Neural cell (in vitro differentiated cells): ENCODE measurements at regions not wholly inside any gene's neighbourhood (a gene's known extent, or its start where the extent isn't known, plus 50 kb on each side); places are given as distances from the start of the nearest gene placed in this dataset.

Experiments
- H2AFZ ChIP-seq: fragments of 200-600, 300-800 bp; sonication (generic), shearing (Covaris generic); 2 replicates; pipeline ENCODE4 v1.6.0; 2014; ENCODE audit warnings: low read depth, mild to moderate bottlenecking, antibody characterized with exemption, low read length, moderate library complexity
- H3F3A ChIP-seq: fragments of 200-600 bp; shearing (Covaris generic); 2 replicates; pipeline ENCODE4 v1.6.1; 2016; ENCODE audit warnings: mild to moderate bottlenecking, moderate library complexity, mixed read lengths, antibody characterized with exemption, low read length; ENCODE audit not compliant: insufficient read depth, poor library complexity, severe bottlenecking
- H3K27ac ChIP-seq: fragments of 200-600, 300-800 bp; sonication (generic), shearing (Covaris generic); 2 replicates; pipeline ENCODE4 v1.5.1; 2014; ENCODE audit warnings: mild to moderate bottlenecking, low read length, moderate library complexity
- H3K27me3 ChIP-seq: fragments of 300-800, 200-600 bp; sonication (generic), shearing (Covaris generic); 2 replicates; pipeline ENCODE4 v1.6.0; 2014; ENCODE audit warnings: mild to moderate bottlenecking, low read depth, low read length, moderate library complexity; ENCODE audit not compliant: insufficient read depth
- H3K36me3 ChIP-seq: fragments of 300-800, 200-600 bp; sonication (generic), shearing (Covaris generic); 2 replicates; pipeline ENCODE4 v1.5.1; 2014; ENCODE audit warnings: mild to moderate bottlenecking, antibody characterized with exemption, low read length, moderate library complexity; ENCODE audit not compliant: insufficient read depth
- H3K4me2 ChIP-seq: fragments of 300-800, 200-600 bp; sonication (generic), shearing (Covaris generic); 2 replicates; pipeline ENCODE4 v1.6.0; 2014; ENCODE audit warnings: mild to moderate bottlenecking, low read length
- H3K4me3 ChIP-seq: fragments of 300-800, 200-600 bp; sonication (generic), shearing (Covaris generic); 2 replicates; pipeline ENCODE4 v1.5.1; 2014; ENCODE audit warnings: mild to moderate bottlenecking, low read length, moderate library complexity
- H3K79me2 ChIP-seq: fragments of 200-600 bp; shearing (Covaris generic); replicated peaks from 2 replicates; pipeline ENCODE4 v1.6.0; 2014; ENCODE audit warnings: mild to moderate bottlenecking, low read length, moderate library complexity; ENCODE audit not compliant: insufficient read depth
- H3K9ac ChIP-seq: fragments of 300-800, 200-600 bp; sonication (generic), shearing (Covaris generic); 2 replicates; pipeline ENCODE4 v1.6.1; 2016; ENCODE audit warnings: mild to moderate bottlenecking, low read length, mixed read lengths
- H3K9me2 ChIP-seq: fragments of 200-600 bp; shearing (Covaris generic); 2 replicates; pipeline ENCODE4 v1.6.1; 2016; ENCODE audit warnings: mild to moderate bottlenecking, low read length, mixed read lengths; ENCODE audit not compliant: insufficient read depth
- H3K9me3 ChIP-seq: fragments of 200-600, 300-800 bp; sonication (generic), shearing (Covaris generic); 2 replicates; pipeline ENCODE4 v1.6.1; 2016; ENCODE audit warnings: mild to moderate bottlenecking, mixed run types, low read length, moderate library complexity, mixed read lengths
- H4K20me1 ChIP-seq: fragments of 200-600 bp; shearing (Covaris generic); 2 replicates; pipeline ENCODE4 v1.6.1; 2016; ENCODE audit warnings: mild to moderate bottlenecking, mixed run types; ENCODE audit not compliant: insufficient read depth
- EP300 ChIP-seq: fragments of 450-650 bp; conservative IDR thresholded peaks from 2 replicates; pipeline ENCODE4 v1.6.1; 2014; ENCODE audit warnings: antibody characterized with exemption, mild to moderate bottlenecking, moderate library complexity; ENCODE audit not compliant: poor library complexity, severe bottlenecking
- EZH2 ChIP-seq: fragments of 200-600, 300-800 bp; shearing (Covaris generic), sonication (generic); IDR thresholded peaks from 2 replicates; pipeline ENCODE4 v1.6.1; 2014; ENCODE audit warnings: antibody characterized with exemption, low read length, borderline replicate concordance, mild to moderate bottlenecking; ENCODE audit not compliant: insufficient read depth, poor library complexity, severe bottlenecking
- MXI1 ChIP-seq: fragments of 450-650 bp; conservative IDR thresholded peaks from 2 replicates; pipeline ENCODE4 v1.6.1; 2014; ENCODE audit warnings: antibody characterized with exemption, mild to moderate bottlenecking; ENCODE audit not compliant: poor library complexity, severe bottlenecking
- POLR2AphosphoS5 ChIP-seq: IDR thresholded peaks from 2 replicates; pipeline ENCODE4 v1.6.1; 2012
- RAD21 ChIP-seq: fragments of 450-650 bp; conservative IDR thresholded peaks from 2 replicates; pipeline ENCODE4 v1.6.1; 2014; ENCODE audit warnings: antibody characterized with exemption, mild to moderate bottlenecking, moderate library complexity
- SMC3 ChIP-seq: fragments of 450-650 bp; conservative IDR thresholded peaks from 2 replicates; pipeline ENCODE4 v1.6.1; 2014; ENCODE audit warnings: antibody characterized with exemption, mild to moderate bottlenecking, moderate library complexity; ENCODE audit not compliant: poor library complexity
- TAF1 ChIP-seq: IDR thresholded peaks from 2 replicates; pipeline ENCODE4 v1.6.1; 2012; ENCODE audit warnings: low read depth
- TF ChIP-seq, protein P1 (sequence below): fragments of 450-650 bp; IDR thresholded peaks from 2 replicates; pipeline ENCODE4 v1.5.1; 2014; ENCODE audit warnings: antibody characterized with exemption, mild to moderate bottlenecking, moderate library complexity; ENCODE audit not compliant: poor library complexity, severe bottlenecking
- TF ChIP-seq, protein P2 (sequence below): IDR thresholded peaks from 2 replicates; pipeline ENCODE4 v1.6.1; 2012; ENCODE audit warnings: borderline replicate concordance

DNA sequence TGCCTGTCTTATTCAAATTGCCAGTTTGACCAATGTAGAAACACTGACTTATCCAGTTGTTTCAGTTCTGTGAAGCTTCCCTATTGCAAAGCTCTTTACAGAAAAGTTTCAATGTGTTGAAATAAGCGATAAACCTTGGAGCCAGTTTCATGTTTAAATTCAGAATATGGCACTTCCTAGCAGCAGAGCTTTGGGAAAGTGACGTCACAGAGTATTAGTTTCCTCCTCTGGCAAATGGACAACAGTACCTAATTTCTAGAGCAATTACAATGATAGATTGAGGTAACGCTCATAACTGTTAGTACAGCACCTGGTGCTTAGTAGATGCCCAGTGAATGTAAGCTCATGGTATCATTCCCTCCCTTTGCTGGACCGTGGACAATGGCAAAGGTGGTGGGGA, 527.5 kb upstream of the DAB1 start:
- Histone ChIP-seq H3K9me3 (no peaks in the 10 kb centered on the region), H3K4me3 (no peak overlapping the region), H3K9me2 (no peaks in the 10 kb centered on the region), H3K4me2 (no peak overlapping the region), H3K27me3 (no peaks in the 10 kb centered on the region), H3K9ac (no peak overlapping the region), H3F3A (no peaks in the 10 kb centered on the region), H3K79me2 (no peaks in the 10 kb centered on the region), H4K20me1 (no peaks in the 10 kb centered on the region), H2AFZ (no peak overlapping the region), H3K36me3 (no peaks in the 10 kb centered on the region), H3K27ac (no peak overlapping the region)
- TF ChIP-seq MXI1 (no peak), TAF1 (no peak), SMC3 (no peak), EZH2 (no peak)
- TF ChIP-seq, protein P1, sequence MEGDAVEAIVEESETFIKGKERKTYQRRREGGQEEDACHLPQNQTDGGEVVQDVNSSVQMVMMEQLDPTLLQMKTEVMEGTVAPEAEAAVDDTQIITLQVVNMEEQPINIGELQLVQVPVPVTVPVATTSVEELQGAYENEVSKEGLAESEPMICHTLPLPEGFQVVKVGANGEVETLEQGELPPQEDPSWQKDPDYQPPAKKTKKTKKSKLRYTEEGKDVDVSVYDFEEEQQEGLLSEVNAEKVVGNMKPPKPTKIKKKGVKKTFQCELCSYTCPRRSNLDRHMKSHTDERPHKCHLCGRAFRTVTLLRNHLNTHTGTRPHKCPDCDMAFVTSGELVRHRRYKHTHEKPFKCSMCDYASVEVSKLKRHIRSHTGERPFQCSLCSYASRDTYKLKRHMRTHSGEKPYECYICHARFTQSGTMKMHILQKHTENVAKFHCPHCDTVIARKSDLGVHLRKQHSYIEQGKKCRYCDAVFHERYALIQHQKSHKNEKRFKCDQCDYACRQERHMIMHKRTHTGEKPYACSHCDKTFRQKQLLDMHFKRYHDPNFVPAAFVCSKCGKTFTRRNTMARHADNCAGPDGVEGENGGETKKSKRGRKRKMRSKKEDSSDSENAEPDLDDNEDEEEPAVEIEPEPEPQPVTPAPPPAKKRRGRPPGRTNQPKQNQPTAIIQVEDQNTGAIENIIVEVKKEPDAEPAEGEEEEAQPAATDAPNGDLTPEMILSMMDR: no peak
- TF ChIP-seq, protein P2, sequence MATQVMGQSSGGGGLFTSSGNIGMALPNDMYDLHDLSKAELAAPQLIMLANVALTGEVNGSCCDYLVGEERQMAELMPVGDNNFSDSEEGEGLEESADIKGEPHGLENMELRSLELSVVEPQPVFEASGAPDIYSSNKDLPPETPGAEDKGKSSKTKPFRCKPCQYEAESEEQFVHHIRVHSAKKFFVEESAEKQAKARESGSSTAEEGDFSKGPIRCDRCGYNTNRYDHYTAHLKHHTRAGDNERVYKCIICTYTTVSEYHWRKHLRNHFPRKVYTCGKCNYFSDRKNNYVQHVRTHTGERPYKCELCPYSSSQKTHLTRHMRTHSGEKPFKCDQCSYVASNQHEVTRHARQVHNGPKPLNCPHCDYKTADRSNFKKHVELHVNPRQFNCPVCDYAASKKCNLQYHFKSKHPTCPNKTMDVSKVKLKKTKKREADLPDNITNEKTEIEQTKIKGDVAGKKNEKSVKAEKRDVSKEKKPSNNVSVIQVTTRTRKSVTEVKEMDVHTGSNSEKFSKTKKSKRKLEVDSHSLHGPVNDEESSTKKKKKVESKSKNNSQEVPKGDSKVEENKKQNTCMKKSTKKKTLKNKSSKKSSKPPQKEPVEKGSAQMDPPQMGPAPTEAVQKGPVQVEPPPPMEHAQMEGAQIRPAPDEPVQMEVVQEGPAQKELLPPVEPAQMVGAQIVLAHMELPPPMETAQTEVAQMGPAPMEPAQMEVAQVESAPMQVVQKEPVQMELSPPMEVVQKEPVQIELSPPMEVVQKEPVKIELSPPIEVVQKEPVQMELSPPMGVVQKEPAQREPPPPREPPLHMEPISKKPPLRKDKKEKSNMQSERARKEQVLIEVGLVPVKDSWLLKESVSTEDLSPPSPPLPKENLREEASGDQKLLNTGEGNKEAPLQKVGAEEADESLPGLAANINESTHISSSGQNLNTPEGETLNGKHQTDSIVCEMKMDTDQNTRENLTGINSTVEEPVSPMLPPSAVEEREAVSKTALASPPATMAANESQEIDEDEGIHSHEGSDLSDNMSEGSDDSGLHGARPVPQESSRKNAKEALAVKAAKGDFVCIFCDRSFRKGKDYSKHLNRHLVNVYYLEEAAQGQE: no peak

DNA sequence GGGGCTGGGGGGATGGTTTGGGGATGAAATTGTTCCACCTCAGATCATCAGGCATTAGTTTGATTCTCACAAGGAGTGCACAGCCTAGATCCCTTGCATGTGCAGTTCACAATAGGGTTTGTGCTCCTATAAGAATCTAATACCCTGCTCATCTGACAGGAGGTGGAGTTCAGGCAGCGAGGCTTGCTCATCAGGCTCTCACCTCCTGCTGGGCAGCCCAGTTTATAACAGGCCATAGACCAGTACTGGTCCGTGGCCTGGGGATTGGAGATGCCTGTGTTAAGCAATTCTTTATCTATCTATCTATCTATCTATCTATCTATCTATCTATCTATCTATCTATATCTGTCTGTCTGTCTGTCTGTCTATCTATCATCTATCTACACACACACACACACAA, 525.3 kb upstream of the DAB1 start:
- Histone ChIP-seq H3K4me3 (no peak overlapping the region), H3K79me2 (no peaks in the 10 kb centered on the region), H3K4me2 (no peak overlapping the region), H3K9me2 (no peaks in the 10 kb centered on the region), H3F3A (no peaks in the 10 kb centered on the region), H3K27me3 (no peaks in the 10 kb centered on the region), H3K9me3 (no peaks in the 10 kb centered on the region), H3K27ac (no peak overlapping the region), H4K20me1 (no peaks in the 10 kb centered on the region), H3K9ac (no peak overlapping the region), H2AFZ (no peak overlapping the region), H3K36me3 (no peaks in the 10 kb centered on the region)
- TF ChIP-seq EP300: no peak
- no peak for TF ChIP-seq SMC3
- TF ChIP-seq TAF1: no peak
- no peak for TF ChIP-seq MXI1
- no peak for TF ChIP-seq EZH2
- no peak for TF ChIP-seq RAD21
- TF ChIP-seq, protein P2: no peak
- TF ChIP-seq, protein P1: no peak
- TF ChIP-seq POLR2AphosphoS5: no peak
